ENCODE measurements at regions not wholly inside any gene's neighbourhood (a gene's known extent, or its start where the extent isn't known, plus 50 kb on each side); places are given as distances from the start of the nearest gene placed in this dataset.

DNA sequence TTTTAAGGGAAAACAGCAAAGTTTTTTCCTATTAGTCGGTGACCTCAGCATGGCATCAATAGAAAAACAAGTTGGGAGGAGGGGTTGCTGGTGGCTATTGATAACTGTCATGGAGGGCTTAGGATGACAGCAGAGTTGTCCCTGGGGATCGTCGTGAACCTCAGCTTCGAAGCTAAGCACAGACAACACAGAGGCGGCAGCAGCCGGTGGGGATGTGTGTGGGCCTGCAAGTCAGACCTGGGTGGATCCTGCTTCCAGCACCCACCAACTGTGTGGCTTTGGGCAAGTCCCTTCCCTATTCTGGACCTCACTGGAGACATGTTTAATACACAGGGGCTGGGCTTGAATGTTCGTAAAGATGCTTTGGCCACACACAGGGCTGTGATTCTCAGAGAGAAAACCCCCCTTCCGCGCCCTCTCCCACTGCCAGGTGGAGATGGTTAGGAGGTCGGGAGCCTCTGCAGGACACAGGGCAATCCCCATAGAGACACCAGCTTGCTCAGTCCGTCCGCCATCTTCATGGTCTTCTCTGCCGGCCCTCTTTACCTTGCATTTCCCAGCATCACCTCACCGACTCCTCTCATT lies 83.1 kb upstream of the TOX2 start:
- TF ChIP-seq, protein P1, sequence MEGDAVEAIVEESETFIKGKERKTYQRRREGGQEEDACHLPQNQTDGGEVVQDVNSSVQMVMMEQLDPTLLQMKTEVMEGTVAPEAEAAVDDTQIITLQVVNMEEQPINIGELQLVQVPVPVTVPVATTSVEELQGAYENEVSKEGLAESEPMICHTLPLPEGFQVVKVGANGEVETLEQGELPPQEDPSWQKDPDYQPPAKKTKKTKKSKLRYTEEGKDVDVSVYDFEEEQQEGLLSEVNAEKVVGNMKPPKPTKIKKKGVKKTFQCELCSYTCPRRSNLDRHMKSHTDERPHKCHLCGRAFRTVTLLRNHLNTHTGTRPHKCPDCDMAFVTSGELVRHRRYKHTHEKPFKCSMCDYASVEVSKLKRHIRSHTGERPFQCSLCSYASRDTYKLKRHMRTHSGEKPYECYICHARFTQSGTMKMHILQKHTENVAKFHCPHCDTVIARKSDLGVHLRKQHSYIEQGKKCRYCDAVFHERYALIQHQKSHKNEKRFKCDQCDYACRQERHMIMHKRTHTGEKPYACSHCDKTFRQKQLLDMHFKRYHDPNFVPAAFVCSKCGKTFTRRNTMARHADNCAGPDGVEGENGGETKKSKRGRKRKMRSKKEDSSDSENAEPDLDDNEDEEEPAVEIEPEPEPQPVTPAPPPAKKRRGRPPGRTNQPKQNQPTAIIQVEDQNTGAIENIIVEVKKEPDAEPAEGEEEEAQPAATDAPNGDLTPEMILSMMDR (IDR thresholded peaks at IDR 0.05), result no peak
- no peak for TF ChIP-seq POLR2A (IDR thresholded peaks at IDR 0.05)
- no peak for TF ChIP-seq POLR2AphosphoS5 (IDR thresholded peaks at IDR 0.05)

Measured in prostate gland (tissue), 2 donors.